Fibroblast of the aortic adventitia (primary cell): ENCODE measurements at regions not wholly inside any gene's neighbourhood (a gene's known extent, or its start where the extent isn't known, plus 50 kb on each side); places are given as distances from the start of the nearest gene placed in this dataset.

ENCODE experiments used
- DNase-seq: peaks from one replicate; pipeline ENCODE4 v3.0.0-alpha.2; 2010; ENCODE audit warnings: low read depth
- H3K4me3 ChIP-seq: 2 replicates; pipeline ENCODE4 v1.5.1; 2011; ENCODE audit warnings: low read depth, mild to moderate bottlenecking, control low read depth, low read length, moderate library complexity
- CTCF ChIP-seq: IDR thresholded peaks from 2 replicates; pipeline ENCODE4 v1.5.1; 2011; ENCODE audit warnings: mild to moderate bottlenecking, low read length, control low read depth, inconsistent platforms; ENCODE audit not compliant: insufficient read depth

GRCh38 chr2:120821446-120822160 is 85.9 kb downstream of the GLI2 start:
- TF ChIP-seq CTCF = no peak
- no peak overlapping the region for H3K4me3 ChIP-seq
- no peak for DNase-seq

GRCh38 chr2:120822933-120823332 is 87.3 kb downstream of the GLI2 start:
- DNase-seq = no peak
- no peak for TF ChIP-seq CTCF
- H3K4me3 ChIP-seq = no peak overlapping the region

- no peak for DNase-seq
- no peak overlapping the region for H3K4me3 ChIP-seq
- no peak for TF ChIP-seq CTCF
These were observed 87.9 kb downstream of the GLI2 start for GRCh38 chr2:120823551-120823950.

- H3K4me3 ChIP-seq = no peak overlapping the region
- TF ChIP-seq CTCF = no peak
- no peak for DNase-seq
These were observed 88.6 kb downstream of the GLI2 start for GRCh38 chr2:120824246-120824645.

- peak; percentile 73 for DNase-seq
- H3K4me3 ChIP-seq = no peak overlapping the region
- no peak for TF ChIP-seq CTCF
These were observed 89.9 kb downstream of the GLI2 start for GRCh38 chr2:120825370-120826259.

- no peak for DNase-seq
- H3K4me3 ChIP-seq = no peak overlapping the region
- no peak for TF ChIP-seq CTCF
These were observed 90.6 kb downstream of the GLI2 start for GRCh38 chr2:120826260-120826648.
